HG03378 (cell line): ENCODE measurements at regions not wholly inside any gene's neighbourhood (a gene's known extent, or its start where the extent isn't known, plus 50 kb on each side); places are given as distances from the start of the nearest gene placed in this dataset.
"Not testable (repeated sequence)": the region's sequence is repeated elsewhere in the genome, so short reads cannot be mapped to it uniquely, and the experiment has no call there.

Source experiments
- ATAC-seq: cut with Tn5 transposase; IDR thresholded peaks from one replicate; pipeline ENCODE4 v1.9.1; 2021; ENCODE audit warnings: mild to moderate bottlenecking, moderate library complexity; ENCODE audit not compliant: unreplicated experiment

- ATAC-seq, result no peak
These were observed 255.7 kb upstream of the RGMB start for GRCh38 chr5:98517560-98518366.

GRCh38 chr5:98518754-98519153 is 254.7 kb upstream of the RGMB start:
- ATAC-seq, result no peak

GRCh38 chr5:98519571-98519970 is 253.9 kb upstream of the RGMB start:
- no peak for ATAC-seq

GRCh38 chr5:98521821-98522220 is 251.6 kb upstream of the RGMB start:
- no peak for ATAC-seq

GRCh38 chr5:98524773-98525172 is 248.7 kb upstream of the RGMB start:
- no peak for ATAC-seq

GRCh38 chr5:98527846-98528245 is 245.6 kb upstream of the RGMB start:
- ATAC-seq, result no peak

GRCh38 chr5:98529321-98529720 is 244.1 kb upstream of the RGMB start:
- no peak for ATAC-seq

GRCh38 chr5:98530224-98530623 is 243.2 kb upstream of the RGMB start:
- ATAC-seq, result no peak

GRCh38 chr5:98535901-98536300 is 237.6 kb upstream of the RGMB start:
- no peak for ATAC-seq

- ATAC-seq, result no peak
These were observed 233.4 kb upstream of the RGMB start for GRCh38 chr5:98540056-98540455.

GRCh38 chr5:98541641-98542040 is 231.8 kb upstream of the RGMB start:
- ATAC-seq, result no peak

GRCh38 chr5:98543490-98543889 is 230.0 kb upstream of the RGMB start:
- no peak for ATAC-seq

GRCh38 chr5:98546924-98547323 is 226.5 kb upstream of the RGMB start:
- ATAC-seq, result not testable (repeated sequence)

- no peak for ATAC-seq
These were observed 216.8 kb upstream of the RGMB start for GRCh38 chr5:98556712-98557111.

- ATAC-seq, result no peak
These were observed 215.5 kb upstream of the RGMB start for GRCh38 chr5:98557916-98558315.

- no peak for ATAC-seq
These were observed 209.4 kb upstream of the RGMB start for GRCh38 chr5:98563885-98564653.

GRCh38 chr5:98564836-98565235 is 208.6 kb upstream of the RGMB start:
- no peak for ATAC-seq

GRCh38 chr5:98568336-98568735 is 205.1 kb upstream of the RGMB start:
- no peak for ATAC-seq

GRCh38 chr5:98569288-98569687 is 204.2 kb upstream of the RGMB start:
- no peak for ATAC-seq

GRCh38 chr5:98570010-98570409 is 203.5 kb upstream of the RGMB start:
- ATAC-seq, result no peak

- ATAC-seq, result no peak
These were observed 202.7 kb upstream of the RGMB start for GRCh38 chr5:98570661-98571191.

- no peak for ATAC-seq
These were observed 199.6 kb upstream of the RGMB start for GRCh38 chr5:98573834-98574320.
